Neural cell (in vitro differentiated cells): ENCODE measurements at regions not wholly inside any gene's neighbourhood (a gene's known extent, or its start where the extent isn't known, plus 50 kb on each side); places are given as distances from the start of the nearest gene placed in this dataset.

Source experiments
- H2AFZ ChIP-seq: fragments of 200-600, 300-800 bp; sonication (generic), shearing (Covaris generic); 2 replicates; pipeline ENCODE4 v1.6.0; 2014; ENCODE audit warnings: low read depth, mild to moderate bottlenecking, antibody characterized with exemption, low read length, moderate library complexity
- H3F3A ChIP-seq: fragments of 200-600 bp; shearing (Covaris generic); 2 replicates; pipeline ENCODE4 v1.6.1; 2016; ENCODE audit warnings: mild to moderate bottlenecking, moderate library complexity, mixed read lengths, antibody characterized with exemption, low read length; ENCODE audit not compliant: insufficient read depth, poor library complexity, severe bottlenecking
- H3K27ac ChIP-seq: fragments of 200-600, 300-800 bp; sonication (generic), shearing (Covaris generic); 2 replicates; pipeline ENCODE4 v1.5.1; 2014; ENCODE audit warnings: mild to moderate bottlenecking, low read length, moderate library complexity
- H3K27me3 ChIP-seq: fragments of 300-800, 200-600 bp; sonication (generic), shearing (Covaris generic); 2 replicates; pipeline ENCODE4 v1.6.0; 2014; ENCODE audit warnings: mild to moderate bottlenecking, low read depth, low read length, moderate library complexity; ENCODE audit not compliant: insufficient read depth
- H3K36me3 ChIP-seq: fragments of 300-800, 200-600 bp; sonication (generic), shearing (Covaris generic); 2 replicates; pipeline ENCODE4 v1.5.1; 2014; ENCODE audit warnings: mild to moderate bottlenecking, antibody characterized with exemption, low read length, moderate library complexity; ENCODE audit not compliant: insufficient read depth
- H3K4me2 ChIP-seq: fragments of 300-800, 200-600 bp; sonication (generic), shearing (Covaris generic); 2 replicates; pipeline ENCODE4 v1.6.0; 2014; ENCODE audit warnings: mild to moderate bottlenecking, low read length
- H3K4me3 ChIP-seq: fragments of 300-800, 200-600 bp; sonication (generic), shearing (Covaris generic); 2 replicates; pipeline ENCODE4 v1.5.1; 2014; ENCODE audit warnings: mild to moderate bottlenecking, low read length, moderate library complexity
- H3K79me2 ChIP-seq: fragments of 200-600 bp; shearing (Covaris generic); replicated peaks from 2 replicates; pipeline ENCODE4 v1.6.0; 2014; ENCODE audit warnings: mild to moderate bottlenecking, low read length, moderate library complexity; ENCODE audit not compliant: insufficient read depth
- H3K9ac ChIP-seq: fragments of 300-800, 200-600 bp; sonication (generic), shearing (Covaris generic); 2 replicates; pipeline ENCODE4 v1.6.1; 2016; ENCODE audit warnings: mild to moderate bottlenecking, low read length, mixed read lengths
- H3K9me2 ChIP-seq: fragments of 200-600 bp; shearing (Covaris generic); 2 replicates; pipeline ENCODE4 v1.6.1; 2016; ENCODE audit warnings: mild to moderate bottlenecking, low read length, mixed read lengths; ENCODE audit not compliant: insufficient read depth
- H3K9me3 ChIP-seq: fragments of 200-600, 300-800 bp; sonication (generic), shearing (Covaris generic); 2 replicates; pipeline ENCODE4 v1.6.1; 2016; ENCODE audit warnings: mild to moderate bottlenecking, mixed run types, low read length, moderate library complexity, mixed read lengths
- H4K20me1 ChIP-seq: fragments of 200-600 bp; shearing (Covaris generic); 2 replicates; pipeline ENCODE4 v1.6.1; 2016; ENCODE audit warnings: mild to moderate bottlenecking, mixed run types; ENCODE audit not compliant: insufficient read depth
- CTCF ChIP-seq: fragments of 450-650 bp; IDR thresholded peaks from 2 replicates; pipeline ENCODE4 v1.5.1; 2014; ENCODE audit warnings: antibody characterized with exemption, mild to moderate bottlenecking, moderate library complexity; ENCODE audit not compliant: poor library complexity, severe bottlenecking
- EP300 ChIP-seq: fragments of 450-650 bp; conservative IDR thresholded peaks from 2 replicates; pipeline ENCODE4 v1.6.1; 2014; ENCODE audit warnings: antibody characterized with exemption, mild to moderate bottlenecking, moderate library complexity; ENCODE audit not compliant: poor library complexity, severe bottlenecking
- EZH2 ChIP-seq: fragments of 200-600, 300-800 bp; shearing (Covaris generic), sonication (generic); IDR thresholded peaks from 2 replicates; pipeline ENCODE4 v1.6.1; 2014; ENCODE audit warnings: antibody characterized with exemption, low read length, borderline replicate concordance, mild to moderate bottlenecking; ENCODE audit not compliant: insufficient read depth, poor library complexity, severe bottlenecking
- MXI1 ChIP-seq: fragments of 450-650 bp; conservative IDR thresholded peaks from 2 replicates; pipeline ENCODE4 v1.6.1; 2014; ENCODE audit warnings: antibody characterized with exemption, mild to moderate bottlenecking; ENCODE audit not compliant: poor library complexity, severe bottlenecking
- POLR2AphosphoS5 ChIP-seq: IDR thresholded peaks from 2 replicates; pipeline ENCODE4 v1.6.1; 2012
- RAD21 ChIP-seq: fragments of 450-650 bp; conservative IDR thresholded peaks from 2 replicates; pipeline ENCODE4 v1.6.1; 2014; ENCODE audit warnings: antibody characterized with exemption, mild to moderate bottlenecking, moderate library complexity
- SMC3 ChIP-seq: fragments of 450-650 bp; conservative IDR thresholded peaks from 2 replicates; pipeline ENCODE4 v1.6.1; 2014; ENCODE audit warnings: antibody characterized with exemption, mild to moderate bottlenecking, moderate library complexity; ENCODE audit not compliant: poor library complexity
- TAF1 ChIP-seq: IDR thresholded peaks from 2 replicates; pipeline ENCODE4 v1.6.1; 2012; ENCODE audit warnings: low read depth
- TF ChIP-seq, protein P1 (sequence below): IDR thresholded peaks from 2 replicates; pipeline ENCODE4 v1.6.1; 2012; ENCODE audit warnings: borderline replicate concordance

- Histone ChIP-seq H2AFZ (no peak overlapping the region), H3K9me3 (no peaks in the 10 kb centered on the region), H3K79me2 (no peaks in the 10 kb centered on the region), H3K4me2 (no peak overlapping the region), H3K27ac (no peak overlapping the region), H3F3A (no peaks in the 10 kb centered on the region), H4K20me1 (no peaks in the 10 kb centered on the region), H3K9ac (no peak overlapping the region), H3K36me3 (no peaks in the 10 kb centered on the region), H3K27me3 (no peaks in the 10 kb centered on the region), H3K9me2 (no peaks in the 10 kb centered on the region), H3K4me3 (no peak overlapping the region)
- no peak for TF ChIP-seq EZH2
- no peak for TF ChIP-seq MXI1
- no peak for TF ChIP-seq POLR2AphosphoS5
- TF ChIP-seq, protein P1, sequence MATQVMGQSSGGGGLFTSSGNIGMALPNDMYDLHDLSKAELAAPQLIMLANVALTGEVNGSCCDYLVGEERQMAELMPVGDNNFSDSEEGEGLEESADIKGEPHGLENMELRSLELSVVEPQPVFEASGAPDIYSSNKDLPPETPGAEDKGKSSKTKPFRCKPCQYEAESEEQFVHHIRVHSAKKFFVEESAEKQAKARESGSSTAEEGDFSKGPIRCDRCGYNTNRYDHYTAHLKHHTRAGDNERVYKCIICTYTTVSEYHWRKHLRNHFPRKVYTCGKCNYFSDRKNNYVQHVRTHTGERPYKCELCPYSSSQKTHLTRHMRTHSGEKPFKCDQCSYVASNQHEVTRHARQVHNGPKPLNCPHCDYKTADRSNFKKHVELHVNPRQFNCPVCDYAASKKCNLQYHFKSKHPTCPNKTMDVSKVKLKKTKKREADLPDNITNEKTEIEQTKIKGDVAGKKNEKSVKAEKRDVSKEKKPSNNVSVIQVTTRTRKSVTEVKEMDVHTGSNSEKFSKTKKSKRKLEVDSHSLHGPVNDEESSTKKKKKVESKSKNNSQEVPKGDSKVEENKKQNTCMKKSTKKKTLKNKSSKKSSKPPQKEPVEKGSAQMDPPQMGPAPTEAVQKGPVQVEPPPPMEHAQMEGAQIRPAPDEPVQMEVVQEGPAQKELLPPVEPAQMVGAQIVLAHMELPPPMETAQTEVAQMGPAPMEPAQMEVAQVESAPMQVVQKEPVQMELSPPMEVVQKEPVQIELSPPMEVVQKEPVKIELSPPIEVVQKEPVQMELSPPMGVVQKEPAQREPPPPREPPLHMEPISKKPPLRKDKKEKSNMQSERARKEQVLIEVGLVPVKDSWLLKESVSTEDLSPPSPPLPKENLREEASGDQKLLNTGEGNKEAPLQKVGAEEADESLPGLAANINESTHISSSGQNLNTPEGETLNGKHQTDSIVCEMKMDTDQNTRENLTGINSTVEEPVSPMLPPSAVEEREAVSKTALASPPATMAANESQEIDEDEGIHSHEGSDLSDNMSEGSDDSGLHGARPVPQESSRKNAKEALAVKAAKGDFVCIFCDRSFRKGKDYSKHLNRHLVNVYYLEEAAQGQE: no peak
- no peak for TF ChIP-seq CTCF
- no peak for TF ChIP-seq SMC3
- no peak for TF ChIP-seq TAF1
- no peak for TF ChIP-seq RAD21
These were observed 300.4 kb upstream of the NETO1 start for GRCh38 chr18:73168236-73168635.

DNA sequence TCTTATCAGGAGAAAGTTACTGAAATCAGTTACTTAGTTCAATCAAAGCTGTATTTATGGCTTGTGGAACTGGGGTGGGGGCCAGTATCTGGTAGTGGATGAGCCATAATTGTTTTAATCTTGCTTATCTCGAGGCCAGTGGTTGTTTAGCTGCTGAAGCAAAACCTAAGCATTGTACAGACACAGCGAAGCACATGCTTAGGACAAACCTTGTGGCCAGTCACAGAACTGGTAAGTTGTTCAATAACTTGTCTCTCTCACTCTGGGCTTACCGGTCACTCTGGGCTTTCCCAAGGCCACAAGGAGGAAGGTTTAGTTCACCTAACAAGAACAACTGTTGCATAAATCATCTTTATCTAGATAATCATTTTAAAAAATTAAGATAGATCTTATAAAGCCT, 296.6 kb upstream of the NETO1 start:
- no peaks in the 10 kb centered on the region for H3F3A ChIP-seq
- no peak overlapping the region for H3K4me2 ChIP-seq
- H3K27ac ChIP-seq: no peak overlapping the region
- H3K9me3 ChIP-seq: no peaks in the 10 kb centered on the region
- no peak overlapping the region for H2AFZ ChIP-seq
- H4K20me1 ChIP-seq: no peaks in the 10 kb centered on the region
- H3K4me3 ChIP-seq: no peak overlapping the region
- no peak overlapping the region for H3K9ac ChIP-seq
- H3K79me2 ChIP-seq: no peaks in the 10 kb centered on the region
- no peaks in the 10 kb centered on the region for H3K27me3 ChIP-seq
- TF ChIP-seq POLR2AphosphoS5: no peak
- no peaks in the 10 kb centered on the region for H3K36me3 ChIP-seq
- no peaks in the 10 kb centered on the region for H3K9me2 ChIP-seq

GRCh38 chr18:73163236-73163635, 295.4 kb upstream of the NETO1 start:
- no peak overlapping the region for H3K27ac ChIP-seq
- H3K27me3 ChIP-seq: no peaks in the 10 kb centered on the region
- no peak overlapping the region for H3K9ac ChIP-seq
- no peak overlapping the region for H2AFZ ChIP-seq
- H3K9me2 ChIP-seq: no peaks in the 10 kb centered on the region
- H3K9me3 ChIP-seq: no peaks in the 10 kb centered on the region
- H4K20me1 ChIP-seq: no peaks in the 10 kb centered on the region
- no peaks in the 10 kb centered on the region for H3K36me3 ChIP-seq
- H3F3A ChIP-seq: no peaks in the 10 kb centered on the region
- H3K79me2 ChIP-seq: no peaks in the 10 kb centered on the region
- TF ChIP-seq RAD21: no peak
- no peak for TF ChIP-seq CTCF
- no peak for TF ChIP-seq MXI1
- TF ChIP-seq, protein P1: no peak
- TF ChIP-seq TAF1: no peak
- no peak for TF ChIP-seq EP300
- no peak for TF ChIP-seq SMC3
- no peak for TF ChIP-seq POLR2AphosphoS5
- H3K4me3 ChIP-seq: no peak overlapping the region
- H3K4me2 ChIP-seq: no peak overlapping the region
